Hepatocyte (in vitro differentiated cells): ENCODE measurements at regions not wholly inside any gene's neighbourhood (a gene's known extent, or its start where the extent isn't known, plus 50 kb on each side); places are given as distances from the start of the nearest gene placed in this dataset.

ENCODE experiments used
- CTCF ChIP-seq: fragments of 200-600 bp; sonication (generic); IDR thresholded peaks from 2 replicates; pipeline ENCODE4 v1.5.1; 2016; ENCODE audit warnings: antibody characterized with exemption, mild to moderate bottlenecking; ENCODE audit not compliant: poor library complexity
- EZH2 ChIP-seq: fragments of 200-600 bp; sonication (generic); IDR thresholded peaks from 2 replicates; pipeline ENCODE4 v1.6.1; 2016; ENCODE audit warnings: antibody characterized with exemption, mild to moderate bottlenecking, borderline replicate concordance

- TF ChIP-seq CTCF (no peak), EZH2 (no peak)
Observed at GRCh38 chr15:39040861-39041260, 476.2 kb upstream of the RASGRP1 start.
